H1 (cell line): ENCODE measurements at regions not wholly inside any gene's neighbourhood (a gene's known extent, or its start where the extent isn't known, plus 50 kb on each side); places are given as distances from the start of the nearest gene placed in this dataset.

Experiments used
- CTCF ChIP-seq, 3 experiments: IDR thresholded peaks; 1 replicate in 2 of 3; 2 replicates in 1 of 3; pipeline versions ENCODE4 v1.5.1 to v1.6.1; 2011; ENCODE audit warnings: low read length in 3 of 3, mild to moderate bottlenecking in 3 of 3, inconsistent platforms in 2 of 3, low read depth in 1 of 3, moderate library complexity in 1 of 3; ENCODE audit not compliant: insufficient read depth in 1 of 3; ENCODE audit errors: control extremely low read depth in 1 of 3
- HDAC6 ChIP-seq: IDR thresholded peaks from one replicate; pipeline ENCODE4 v1.7.1; 2012; ENCODE audit warnings: low read depth, mild to moderate bottlenecking, inconsistent platforms, low read length, moderate library complexity
- MAX ChIP-seq: IDR thresholded peaks from 2 replicates; pipeline ENCODE4 v1.6.1; 2012; ENCODE audit warnings: inconsistent platforms
- POLR2A ChIP-seq, 2 experiments: IDR thresholded peaks; 1 replicate in 1 of 2; 2 replicates in 1 of 2; pipeline ENCODE4 v1.6.1; 2011; ENCODE audit warnings: low read depth in 2 of 2, low read length in 2 of 2, mild to moderate bottlenecking in 2 of 2; ENCODE audit errors: control extremely low read depth in 1 of 2
- POLR2AphosphoS5 ChIP-seq: IDR thresholded peaks from 2 replicates; pipeline ENCODE4 v1.6.1; 2011; ENCODE audit warnings: low read depth, low read length
- TAF1 ChIP-seq: IDR thresholded peaks from 2 replicates; pipeline ENCODE4 v1.6.1; 2011; ENCODE audit warnings: mild to moderate bottlenecking, low read depth, low read length
- USF2 ChIP-seq: IDR thresholded peaks from 2 replicates; pipeline ENCODE4 v1.6.1; 2011; ENCODE audit warnings: low read length, improper control_type of control experiment
- YY1 ChIP-seq: IDR thresholded peaks from 2 replicates; pipeline ENCODE4 v1.6.1; 2011; ENCODE audit warnings: low read depth, mild to moderate bottlenecking, low read length

GRCh38 chr17:26818736-26819135, 475.2 kb upstream of the WSB1 start:
- TF ChIP-seq YY1: no peak
- no peak for TF ChIP-seq CTCF (IDR thresholded peaks at IDR 0.05; ENCODE audit: control extremely low read depth in 1 of 3, insufficient read depth in 1 of 3, low read depth in 1 of 3, low read length in 3 of 3)
- no peak for TF ChIP-seq POLR2AphosphoS5
- TF ChIP-seq USF2: no peak
- no peak for TF ChIP-seq TAF1
- TF ChIP-seq HDAC6: no peak
- no peak for TF ChIP-seq POLR2A (IDR thresholded peaks at IDR 0.05; ENCODE audit: control extremely low read depth in 1 of 2, low read depth in 2 of 2, low read length in 2 of 2)
- TF ChIP-seq MAX: no peak
